ENCODE measurements at regions not wholly inside any gene's neighbourhood (a gene's known extent, or its start where the extent isn't known, plus 50 kb on each side); places are given as distances from the start of the nearest gene placed in this dataset.

GRCh38 chr1:94606471-94606870 is 64.9 kb upstream of the F3 start:
- no peak overlapping the region for H3K27ac ChIP-seq
- TF ChIP-seq POLR2A (IDR thresholded peaks at IDR 0.05): no peak
- no peak for TF ChIP-seq CTCF (IDR thresholded peaks at IDR 0.05)
- H3K4me1 ChIP-seq: no peaks in the 10 kb centered on the region
- H3K36me3 ChIP-seq: no peaks in the 10 kb centered on the region
- DNase-seq: no peak
- no peak overlapping the region for H3K4me3 ChIP-seq
- H3K27me3 ChIP-seq: no peaks in the 10 kb centered on the region
- intact Hi-C loops (cut with DNase I; ENCODE audit: low total_unique reads): no loop called here
- H3K9me3 ChIP-seq: no peaks in the 10 kb centered on the region

GRCh38 chr1:94603663-94604062 is 62.1 kb upstream of the F3 start:
- DNase-seq: no peak
- Histone ChIP-seq H3K4me1 (no peaks in the 10 kb centered on the region), H3K27me3 (no peaks in the 10 kb centered on the region), H3K4me3 (no peak overlapping the region), H3K27ac (no peak overlapping the region), H3K36me3 (no peaks in the 10 kb centered on the region), H3K9me3 (no peaks in the 10 kb centered on the region)
- intact Hi-C loops (cut with DNase I; ENCODE audit: low total_unique reads): no loop called here
- no peak for TF ChIP-seq POLR2A (IDR thresholded peaks at IDR 0.05)
- TF ChIP-seq CTCF (IDR thresholded peaks at IDR 0.05): no peak

- Histone ChIP-seq H3K36me3 (no peaks in the 10 kb centered on the region), H3K4me1 (no peaks in the 10 kb centered on the region), H3K9me3 (no peaks in the 10 kb centered on the region), H3K27ac (no peak overlapping the region), H3K4me3 (no peak overlapping the region), H3K27me3 (no peaks in the 10 kb centered on the region)
- no peak for DNase-seq
- intact Hi-C loops (cut with DNase I; ENCODE audit: low total_unique reads): no loop called here
- TF ChIP-seq POLR2A (IDR thresholded peaks at IDR 0.05): no peak
- TF ChIP-seq CTCF (IDR thresholded peaks at IDR 0.05): no peak
Measured at GRCh38 chr1:94602802-94603625, 61.5 kb upstream of the F3 start.

- intact Hi-C loops (cut with DNase I; ENCODE audit: low total_unique reads): no loop called here
- no peak for TF ChIP-seq POLR2A (IDR thresholded peaks at IDR 0.05)
- TF ChIP-seq CTCF (IDR thresholded peaks at IDR 0.05): no peak
- H3K27me3 ChIP-seq: no peaks in the 10 kb centered on the region
- DNase-seq: no peak
- no peaks in the 10 kb centered on the region for H3K4me1 ChIP-seq
- H3K36me3 ChIP-seq: no peaks in the 10 kb centered on the region
- H3K27ac ChIP-seq: no peak overlapping the region
- no peaks in the 10 kb centered on the region for H3K9me3 ChIP-seq
- no peak overlapping the region for H3K4me3 ChIP-seq
Measured at GRCh38 chr1:94602316-94602715, 60.8 kb upstream of the F3 start.

GRCh38 chr1:94600556-94600955 is 59.0 kb upstream of the F3 start:
- Histone ChIP-seq H3K4me1 (no peaks in the 10 kb centered on the region), H3K4me3 (no peak overlapping the region), H3K27me3 (no peaks in the 10 kb centered on the region), H3K9me3 (no peaks in the 10 kb centered on the region), H3K27ac (no peak overlapping the region), H3K36me3 (no peaks in the 10 kb centered on the region)
- intact Hi-C loops (cut with DNase I; ENCODE audit: low total_unique reads): no loop called here
- DNase-seq: no peak
- no peak for TF ChIP-seq CTCF (IDR thresholded peaks at IDR 0.05)
- no peak for TF ChIP-seq POLR2A (IDR thresholded peaks at IDR 0.05)
